H1 (cell line): ENCODE measurements at regions not wholly inside any gene's neighbourhood (a gene's known extent, or its start where the extent isn't known, plus 50 kb on each side); places are given as distances from the start of the nearest gene placed in this dataset.

Experiments
- CTCF ChIA-PET: fragments of 300-600 bp; sonication (Branson Sonifier 250); formaldehyde crosslinking; loops from one replicate; lab custom pipeline; 2021; ENCODE audit not compliant: partially characterized antibody; lab: Charles Lee
- POLR2A ChIA-PET: fragments of 300-600 bp; sonication (Branson Sonifier 250); formaldehyde crosslinking; loops from one replicate; lab custom pipeline; 2021; ENCODE audit warnings: inconsistent platforms; ENCODE audit not compliant: partially characterized antibody; lab: Charles Lee
- DNase-seq, 2 experiments: peaks; one replicate each; pipeline versions ENCODE4 v3.0.0 to v3.0.0-alpha.2; 2010 to 2022; ENCODE audit warnings: low spot score in 2 of 2, low read depth in 1 of 2, mixed read lengths in 1 of 2
- FAIRE-seq: peaks from 2 replicates; lab custom pipeline; 2011; peaks lifted over from hg19 to GRCh38; lab: Jason Lieb, UNC
- H2AFZ ChIP-seq: 2 replicates; pipeline ENCODE4 v1.8.1; 2012; ENCODE audit warnings: low read length, inconsistent platforms
- H2AK5ac ChIP-seq: 2 replicates; pipeline ENCODE4 v1.6.1; 2013; ENCODE audit warnings: low read depth, low read length
- H2BK120ac ChIP-seq: replicated peaks from 2 replicates; pipeline ENCODE3; 2013; ENCODE audit warnings: low read depth, low read length, inconsistent platforms
- H2BK12ac ChIP-seq: 2 replicates; pipeline ENCODE4 v1.6.1; 2013; ENCODE audit warnings: low read depth, low read length
- H2BK15ac ChIP-seq: 2 replicates; pipeline ENCODE4 v1.6.1; 2013; ENCODE audit warnings: low read length
- H2BK20ac ChIP-seq: 2 replicates; pipeline ENCODE4 v1.6.1; 2013; ENCODE audit warnings: low read length
- H2BK5ac ChIP-seq: 2 replicates; pipeline ENCODE4 v1.6.1; 2013; ENCODE audit warnings: low read depth, low read length
- H3K14ac ChIP-seq: 2 replicates; pipeline ENCODE4 v1.6.1; 2013; ENCODE audit warnings: inconsistent platforms; ENCODE audit not compliant: insufficient read length
- H3K18ac ChIP-seq: 2 replicates; pipeline ENCODE4 v1.6.1; 2013; ENCODE audit warnings: low read length; ENCODE audit errors: extremely low read depth
- H3K23ac ChIP-seq: 2 replicates; pipeline ENCODE4 v1.6.1; 2013; ENCODE audit warnings: inconsistent platforms; ENCODE audit not compliant: insufficient read length
- H3K23me2 ChIP-seq: 2 replicates; pipeline ENCODE4 v1.6.1; 2013; ENCODE audit warnings: low read depth, low read length
- H3K27ac ChIP-seq: 2 replicates; pipeline ENCODE4 v1.6.1; 2011; ENCODE audit warnings: low read depth, low read length, inconsistent platforms
- H3K27me3 ChIP-seq, 4 experiments: replicated peaks in 1 of 4; 1 replicate in 1 of 4; 2 replicates in 3 of 4; pipeline versions ENCODE4 v1.6.1 to v1.8.1; 2011 to 2013; ENCODE audit warnings: low read length in 3 of 4, mild to moderate bottlenecking in 3 of 4, inconsistent platforms in 2 of 4, mixed read lengths in 2 of 4, moderate library complexity in 1 of 4; ENCODE audit not compliant: control insufficient read depth in 3 of 4, insufficient read depth in 3 of 4; ENCODE audit errors: extremely low read depth in 1 of 4
- H3K36me3 ChIP-seq, 4 experiments: 2 replicates each; pipeline versions ENCODE4 v1.6.1 to v1.8.1; 2011 to 2013; ENCODE audit warnings: mild to moderate bottlenecking in 4 of 4, low read length in 3 of 4, moderate library complexity in 2 of 4, control low read depth in 1 of 4, inconsistent platforms in 1 of 4; ENCODE audit not compliant: insufficient read depth in 4 of 4, control insufficient read depth in 2 of 4
- H3K4ac ChIP-seq: replicated peaks from 2 replicates; pipeline ENCODE3; 2013; ENCODE audit warnings: low read length, low read depth, mixed read lengths, inconsistent platforms; ENCODE audit not compliant: insufficient read length
- H3K4me1 ChIP-seq, 4 experiments: replicated peaks in 1 of 4; 1 replicate in 1 of 4; 2 replicates in 3 of 4; pipeline versions ENCODE4 v1.6.1 to v1.8.1; 2011 to 2013; ENCODE audit warnings: low read length in 3 of 4, inconsistent platforms in 2 of 4, mixed read lengths in 1 of 4; ENCODE audit not compliant: insufficient read depth in 4 of 4, control insufficient read depth in 3 of 4
- H3K4me2 ChIP-seq, 2 experiments: 2 replicates each; pipeline versions ENCODE4 v1.6.1 to v1.8.1; 2011 to 2013; ENCODE audit warnings: low read depth in 2 of 2, low read length in 2 of 2, control low read depth in 1 of 2, inconsistent platforms in 1 of 2, mild to moderate bottlenecking in 1 of 2; ENCODE audit not compliant: insufficient read depth in 1 of 2
- H3K4me3 ChIP-seq, 4 experiments: fragments of 200-600, 300-600 bp in 1 of 4; sonication (generic), shearing (Covaris generic), sonication (Bioruptor Twin) in 1 of 4; 2 replicates each; pipeline versions ENCODE4 v1.5.1 to v1.8.1; 2011 to 2016; ENCODE audit warnings: low read length in 4 of 4, low read depth in 3 of 4, control low read depth in 2 of 4, inconsistent platforms in 2 of 4, mild to moderate bottlenecking in 2 of 4, mixed read lengths in 1 of 4, moderate library complexity in 1 of 4; ENCODE audit not compliant: insufficient read depth in 2 of 4; ENCODE audit errors: extremely low read depth in 1 of 4
- H3K56ac ChIP-seq: replicated peaks from 2 replicates; pipeline ENCODE3; 2013; ENCODE audit warnings: low read depth, mild to moderate bottlenecking, mixed read lengths, low read length, inconsistent platforms; ENCODE audit not compliant: insufficient read length
- H3K79me1 ChIP-seq: 2 replicates; pipeline ENCODE4 v1.6.1; 2013; ENCODE audit warnings: low read depth, low read length, control low read depth
- H3K79me2 ChIP-seq, 2 experiments: 2 replicates each; pipeline versions ENCODE4 v1.6.1 to v1.8.1; 2012 to 2013; ENCODE audit warnings: low read length in 2 of 2, mild to moderate bottlenecking in 2 of 2, inconsistent platforms in 1 of 2; ENCODE audit not compliant: insufficient read depth in 2 of 2, control insufficient read depth in 1 of 2
- H3K9ac ChIP-seq, 4 experiments: replicated peaks in 1 of 4; 1 replicate in 1 of 4; 2 replicates in 3 of 4; pipeline versions ENCODE4 v1.6.1 to v1.8.1; 2011 to 2013; ENCODE audit warnings: low read depth in 3 of 4, low read length in 3 of 4, control low read depth in 2 of 4, mild to moderate bottlenecking in 2 of 4, moderate library complexity in 2 of 4, inconsistent platforms in 1 of 4; ENCODE audit errors: extremely low read depth in 1 of 4
- H3K9me3 ChIP-seq, 2 experiments: 2 replicates each; pipeline versions ENCODE4 v1.6.1 to v1.8.1; 2012 to 2013; ENCODE audit warnings: mild to moderate bottlenecking in 2 of 2, moderate library complexity in 2 of 2, control low read depth in 1 of 2, inconsistent platforms in 1 of 2, low read depth in 1 of 2, low read length in 1 of 2, mixed read lengths in 1 of 2; ENCODE audit not compliant: insufficient read depth in 2 of 2
- H4K20me1 ChIP-seq, 2 experiments: replicated peaks in 1 of 2; 2 replicates each; pipeline versions ENCODE3 to v1.8.1; 2011 to 2013; ENCODE audit warnings: inconsistent platforms in 2 of 2, low read length in 2 of 2, mild to moderate bottlenecking in 1 of 2; ENCODE audit not compliant: insufficient read depth in 2 of 2, control insufficient read depth in 1 of 2
- H4K5ac ChIP-seq: 2 replicates; pipeline ENCODE4 v1.6.1; 2013; ENCODE audit warnings: low read length, low read depth, mixed read lengths, inconsistent platforms; ENCODE audit not compliant: insufficient read length
- H4K8ac ChIP-seq: 2 replicates; pipeline ENCODE4 v1.8.0; 2013; ENCODE audit warnings: mild to moderate bottlenecking, moderate library complexity, low read length, inconsistent platforms; ENCODE audit not compliant: insufficient read depth; ENCODE audit errors: extremely low read depth
- H4K91ac ChIP-seq: replicated peaks from 2 replicates; pipeline ENCODE3; 2013; ENCODE audit warnings: low read length, mixed read lengths, inconsistent platforms; ENCODE audit not compliant: insufficient read length
- BACH1 ChIP-seq: IDR thresholded peaks from 2 replicates; pipeline ENCODE4 v1.6.1; 2012; ENCODE audit warnings: low read length, improper control_type of control experiment
- CBX5 ChIP-seq: fragments of 300-800, 300-1000 bp; sonication (generic); IDR thresholded peaks from 2 replicates; pipeline ENCODE4 v1.7.1; 2016; ENCODE audit warnings: antibody characterized with exemption, low read length, low read depth
- CBX8 ChIP-seq: fragments of 300-800, 300-1000 bp; sonication (generic); IDR thresholded peaks from 2 replicates; pipeline ENCODE4 v1.7.1; 2016; ENCODE audit warnings: low read depth, low read length, borderline replicate concordance
- CTBP2 ChIP-seq: IDR thresholded peaks from 2 replicates; pipeline ENCODE4 v1.7.0; 2011; ENCODE audit warnings: borderline replicate concordance, mild to moderate bottlenecking, moderate library complexity, mixed read lengths, low read length; ENCODE audit not compliant: insufficient read depth, insufficient read length
- FOSL1 ChIP-seq: IDR thresholded peaks from 2 replicates; pipeline ENCODE4 v1.6.1; 2011; ENCODE audit warnings: mild to moderate bottlenecking, low read depth, low read length, moderate library complexity; ENCODE audit not compliant: insufficient read depth
- GABPA ChIP-seq: IDR thresholded peaks from 2 replicates; pipeline ENCODE4 v1.6.1; 2011; ENCODE audit warnings: mild to moderate bottlenecking, low read length, moderate library complexity, borderline replicate concordance; ENCODE audit not compliant: insufficient read depth
- JUN ChIP-seq: IDR thresholded peaks from 2 replicates; pipeline ENCODE4 v1.6.1; 2011; ENCODE audit warnings: low read depth, mild to moderate bottlenecking, improper control_type of control experiment, low read length
- NRF1 ChIP-seq: IDR thresholded peaks from 2 replicates; pipeline ENCODE4 v1.6.1; 2011; ENCODE audit warnings: mild to moderate bottlenecking, low read depth, low read length, improper control_type of control experiment
- POLR2AphosphoS5 ChIP-seq: IDR thresholded peaks from 2 replicates; pipeline ENCODE4 v1.6.1; 2011; ENCODE audit warnings: low read depth, low read length
- RBBP5 ChIP-seq: IDR thresholded peaks from 2 replicates; pipeline ENCODE4 v1.7.1; 2012; ENCODE audit warnings: low read depth, mild to moderate bottlenecking, inconsistent platforms, low read length, moderate library complexity, borderline replicate concordance
- RXRA ChIP-seq: IDR thresholded peaks from 2 replicates; pipeline ENCODE4 v1.6.1; 2011; ENCODE audit warnings: low read depth, mild to moderate bottlenecking, low read length, moderate library complexity; ENCODE audit not compliant: insufficient read depth
- SP4 ChIP-seq: IDR thresholded peaks from 2 replicates; pipeline ENCODE4 v1.6.1; 2012; ENCODE audit warnings: low read length, inconsistent platforms
- YY1 ChIP-seq: IDR thresholded peaks from 2 replicates; pipeline ENCODE4 v1.6.1; 2011; ENCODE audit warnings: low read depth, mild to moderate bottlenecking, low read length
- WGBS, 2 experiments: shearing (Covaris generic) in 1 of 2; methylation state at CpG; one replicate each; pipeline versions ENCODE4 v1.1.6 to v1.1.7; 2013 to 2015; ENCODE audit warnings: low lambda C conversion rate in 2 of 2, mixed read lengths in 2 of 2, inconsistent platforms in 1 of 2, low coverage in 1 of 2, missing lambda C conversion rate in 1 of 2; ENCODE audit not compliant: insufficient replicate concordance in 2 of 2, insufficient coverage in 1 of 2, insufficient read length in 1 of 2; ENCODE audit errors: extremely low coverage in 1 of 2, missing lambda C conversion rate in 1 of 2; 5-methylcytosine and 5-hydroxymethylcytosine counted together

DNA sequence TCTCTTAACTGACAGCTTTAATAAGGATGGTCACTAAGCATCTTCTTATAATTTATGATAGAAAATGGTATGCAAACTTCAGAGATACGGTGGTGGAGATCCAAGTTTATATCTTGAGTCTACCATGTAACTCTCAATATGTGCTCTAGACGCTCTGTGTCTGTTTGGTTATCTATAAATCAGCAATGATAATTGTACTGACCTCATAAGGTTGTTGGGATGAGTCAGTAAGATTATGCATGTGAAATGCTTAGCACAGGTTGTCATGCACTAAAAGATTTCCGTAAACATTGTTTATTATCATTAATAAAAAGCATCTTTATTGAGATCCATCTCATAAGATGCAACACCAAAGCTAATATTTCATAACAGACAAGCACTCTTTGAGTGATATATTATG is 1094.9 kb upstream of the EEF2KMT start:
- CTCF ChIA-PET = interaction anchor here (0.8 to 1.8 kb wide), 4 partner anchors 14 to 111 kb away, joined by 3 to 7 read pairs (median 4); no protein-coding TSS in a partner anchor
- Histone ChIP-seq H3K4me2 (no peak overlapping the region), H3K27me3 (no peaks in the 10 kb centered on the region), H3K56ac (no peak overlapping the region), H3K4me3 (no peak overlapping the region), H3K4me1 (peaks cover 5 to 23% (median 17%) of the 10 kb centered on the region in 4 experiments; a peak in 5 of 7 replicates), H2BK120ac (no peak overlapping the region), H3K18ac (no peak overlapping the region), H4K91ac (no peak overlapping the region), H3K9me3 (no peaks in the 10 kb centered on the region), H4K5ac (no peak overlapping the region), H3K23ac (no peak overlapping the region), H3K9ac (no peak overlapping the region), H4K20me1 (no peaks in the 10 kb centered on the region), H3K23me2 (no peaks in the 10 kb centered on the region), H2BK12ac (0 out of 2 replicates have a peak overlapping the region, but pooled peaks have one; percentile 60), H4K8ac (no peak overlapping the region), H2AFZ (no peak overlapping the region), H3K14ac (no peak overlapping the region), H2BK20ac (0 out of 2 replicates have a peak overlapping the region, but pooled peaks have one; percentile 29), H3K36me3 (no peaks in the 10 kb centered on the region), H3K79me2 (no peaks in the 10 kb centered on the region), H3K79me1 (no peaks in the 10 kb centered on the region), H3K4ac (no peak overlapping the region), H2AK5ac (no peak overlapping the region), H2BK5ac (no peak overlapping the region), H3K27ac (no peak overlapping the region), H2BK15ac (no peak overlapping the region)
- no peak for FAIRE-seq
- no peak for DNase-seq
- POLR2A ChIA-PET = no interaction called here
- 88% methylated on average over 3 of the region's 3 CpGs; no CpG with 5 or more reads in 1 of the 2 experiments for WGBS, 2 experiments
- no peak for TF ChIP-seq CBX5
- TF ChIP-seq RBBP5 = no peak
- TF ChIP-seq CBX8 = no peak
- no peak for TF ChIP-seq NRF1
- TF ChIP-seq SP4 = no peak
- TF ChIP-seq JUN = no peak
- TF ChIP-seq FOSL1 = no peak
- no peak for TF ChIP-seq YY1
- TF ChIP-seq BACH1 = no peak
- TF ChIP-seq CTBP2 = no peak
- TF ChIP-seq POLR2AphosphoS5 = no peak
- TF ChIP-seq RXRA = no peak
- TF ChIP-seq GABPA = no peak
